Adrenal gland (tissue), 5 donors: ENCODE measurements at regions not wholly inside any gene's neighbourhood (a gene's known extent, or its start where the extent isn't known, plus 50 kb on each side); places are given as distances from the start of the nearest gene placed in this dataset.

Source experiments
- CTCF ChIP-seq, 6 experiments: fragments of 450-650 bp in 4 of 6; fragments of 200-600 bp in 2 of 6; sonication (generic) in 1 of 6; IDR thresholded peaks; 1 replicate in 5 of 6; 2 replicates in 1 of 6; pipeline versions ENCODE4 v1.5.1 to v1.8.0; 2016 to 2021; ENCODE audit warnings: antibody characterized with exemption in 6 of 6, mild to moderate bottlenecking in 2 of 6, moderate library complexity in 1 of 6
- POLR2A ChIP-seq, 2 donors: fragments of 450-650 bp; IDR thresholded peaks; one replicate each; pipeline ENCODE4 v1.6.1; 2017; ENCODE audit warnings: antibody characterized with exemption in 2 of 2, mild to moderate bottlenecking in 2 of 2, moderate library complexity in 1 of 2
- donor health status: DM: no; HTN: no; CAD: no.

- TF ChIP-seq CTCF (IDR thresholded peaks at IDR 0.05) (no peak), POLR2A (IDR thresholded peaks at IDR 0.05) (no peak)
Measured at GRCh38 chr1:219050086-219050821, 123.4 kb upstream of the LYPLAL1 start.
